Ovary (tissue), 7 donors: ENCODE measurements at regions not wholly inside any gene's neighbourhood (a gene's known extent, or its start where the extent isn't known, plus 50 kb on each side); places are given as distances from the start of the nearest gene placed in this dataset.

ENCODE experiments used
- DNase-seq, 5 donors: peaks; one replicate each; pipeline ENCODE4 v3.0.0-alpha.2; 2019 to 2020
- H3K27ac ChIP-seq, 2 donors: fragments of 200-600 bp; one replicate each; pipeline versions ENCODE4 v1.5.1 to v1.8.0; 2019 to 2022
- H3K27me3 ChIP-seq: fragments of 200-600 bp; one replicate; pipeline ENCODE4 v1.8.0; 2022
- H3K36me3 ChIP-seq: fragments of 200-600 bp; sonication (generic); one replicate; pipeline ENCODE4 v1.5.1; 2019
- H3K4me1 ChIP-seq: one replicate; pipeline ENCODE4 v1.8.1; 2013; ENCODE audit warnings: mild to moderate bottlenecking, moderate library complexity; ENCODE audit not compliant: insufficient read depth
- H3K4me3 ChIP-seq: fragments of 200-600 bp; sonication (generic); one replicate; pipeline ENCODE4 v1.5.1; 2017
- H3K9me3 ChIP-seq, 2 donors: fragments of 200-600 bp in 1 of 2; sonication (generic) in 1 of 2; one replicate each; pipeline versions ENCODE4 v1.5.1 to v1.8.1; 2013 to 2019; ENCODE audit warnings: mild to moderate bottlenecking in 1 of 2, moderate library complexity in 1 of 2
- CTCF ChIP-seq, 3 donors: fragments of 450-650 bp in 2 of 3; fragments of 200-600 bp in 1 of 3; IDR thresholded peaks; one replicate each; pipeline versions ENCODE4 v1.5.1 to v1.8.0; 2016 to 2022; ENCODE audit warnings: antibody characterized with exemption in 3 of 3, mild to moderate bottlenecking in 1 of 3
- EP300 ChIP-seq: sonication (generic); formaldehyde crosslinking; IDR thresholded peaks from one replicate; pipeline ENCODE4 v1.6.1; 2017; ENCODE audit warnings: antibody characterized with exemption
- POLR2A ChIP-seq: fragments of 450-650 bp; IDR thresholded peaks from one replicate; pipeline ENCODE4 v1.6.1; 2017; ENCODE audit warnings: antibody characterized with exemption, mild to moderate bottlenecking, moderate library complexity
- WGBS, 3 donors: extraction: QIAGEN DNeasy Blood & Tissue Kit in 1 of 3; methylation state at CpG; one replicate each; pipeline versions ENCODE4 v1.1.5 to v1.1.7; 2013 to 2017; 5-methylcytosine and 5-hydroxymethylcytosine counted together
- intact Hi-C, 4 donors: fragments of 100-400 bp; cut with DNase I; formaldehyde crosslinking; loops; one replicate each; pipeline versions ENCODE4 v1.11.0 to v1.15.1; 2022 to 2023
- donor health status: DM: no; HTN: no; CAD: no; lungs with moderate emphysema.
- donor health status: DM: no; HTN: no; CAD: no.
- donor health status: Bipolar disorder and iron deficiency.
- donor health status: DM: no; HTN: no; CAD: no.
- donor health status: DM: yes; HTN: yes; CAD: no.

GRCh38 chr5:2904956-2905355 lies 153.5 kb upstream of the IRX2 start:
- Histone ChIP-seq H3K36me3 (no peaks in the 10 kb centered on the region), H3K27ac (no peak overlapping the region), H3K4me3 (no peak overlapping the region), H3K27me3 (no peaks in the 10 kb centered on the region), H3K9me3 (no peaks in the 10 kb centered on the region), H3K4me1 (no peaks in the 10 kb centered on the region)
- TF ChIP-seq EP300 (no peak), CTCF (IDR thresholded peaks at IDR 0.05) (no peak), POLR2A (no peak)
- DNase-seq = no peak
- WGBS, 3 donors = 79 to 89% (median 83%) methylated on average over 9 of the region's 9 CpGs
- intact Hi-C loops = no loop called here

- no peak for TF ChIP-seq POLR2A
- 74 to 77% (median 75%) methylated on average over 11 to 13 of the region's 13 CpGs for WGBS, 3 donors
- no peak for DNase-seq
Observed at GRCh38 chr5:2904399-2904798, 152.9 kb upstream of the IRX2 start.

GRCh38 chr5:2903451-2904395 lies 152.2 kb upstream of the IRX2 start:
- WGBS, 3 donors = 84 to 89% (median 87%) methylated on average over 30 of the region's 30 CpGs
- intact Hi-C loops = no loop called here
- no peak overlapping the region for H3K27ac ChIP-seq
- H3K9me3 ChIP-seq = no peaks in the 10 kb centered on the region
- no peaks in the 10 kb centered on the region for H3K36me3 ChIP-seq
- no peak overlapping the region for H3K4me3 ChIP-seq
- no peak for DNase-seq
- no peak for TF ChIP-seq POLR2A
- no peak for TF ChIP-seq EP300
- no peak for TF ChIP-seq CTCF (IDR thresholded peaks at IDR 0.05)
- no peaks in the 10 kb centered on the region for H3K27me3 ChIP-seq
- no peaks in the 10 kb centered on the region for H3K4me1 ChIP-seq

More at GRCh38 chr5:2904399-2904798, 152.9 kb upstream of the IRX2 start:
- intact Hi-C loops = no loop called here
- Histone ChIP-seq H3K36me3 (no peaks in the 10 kb centered on the region), H3K4me1 (no peaks in the 10 kb centered on the region), H3K4me3 (no peak overlapping the region), H3K27me3 (no peaks in the 10 kb centered on the region), H3K9me3 (no peaks in the 10 kb centered on the region), H3K27ac (no peak overlapping the region)

GRCh38 chr5:2902742-2903297 lies 151.3 kb upstream of the IRX2 start:
- no peak overlapping the region for H3K4me3 ChIP-seq
- no peaks in the 10 kb centered on the region for H3K9me3 ChIP-seq
- H3K27ac ChIP-seq = no peak overlapping the region
- DNase-seq = no peak
- H3K4me1 ChIP-seq = no peaks in the 10 kb centered on the region
- 82 to 84% (median 83%) methylated on average over 13 of the region's 13 CpGs for WGBS, 3 donors
- no peaks in the 10 kb centered on the region for H3K27me3 ChIP-seq
- H3K36me3 ChIP-seq = no peaks in the 10 kb centered on the region
- TF ChIP-seq EP300 (no peak), CTCF (IDR thresholded peaks at IDR 0.05) (no peak), POLR2A (no peak)
- intact Hi-C loops = no loop called here

- WGBS, 3 donors = 84 to 88% (median 86%) methylated on average over 5 of the region's 5 CpGs
- DNase-seq = no peak
- no peak for TF ChIP-seq POLR2A
- no peak for TF ChIP-seq CTCF (IDR thresholded peaks at IDR 0.05)
- no peak for TF ChIP-seq EP300
Observed at GRCh38 chr5:2902186-2902585, 150.7 kb upstream of the IRX2 start.

More at GRCh38 chr5:2902186-2902585, 150.7 kb upstream of the IRX2 start:
- Histone ChIP-seq H3K27ac (no peak overlapping the region), H3K36me3 (no peaks in the 10 kb centered on the region), H3K4me1 (no peaks in the 10 kb centered on the region), H3K27me3 (no peaks in the 10 kb centered on the region), H3K9me3 (no peaks in the 10 kb centered on the region), H3K4me3 (no peak overlapping the region)
- intact Hi-C loops = no loop called here
